Cardiac fibroblast (primary cell): ENCODE measurements at regions not wholly inside any gene's neighbourhood (a gene's known extent, or its start where the extent isn't known, plus 50 kb on each side); places are given as distances from the start of the nearest gene placed in this dataset.

Source experiments
- DNase-seq, 2 donors: peaks; one replicate each; pipeline versions ENCODE4 v3.0.0 to v3.0.0-alpha.2; 2010; ENCODE audit warnings: low read depth in 2 of 2
- H3K4me3 ChIP-seq, 2 donors: replicated peaks in 1 of 2; 1 replicate in 1 of 2; 2 replicates in 1 of 2; pipeline ENCODE4 v1.5.1; 2011; ENCODE audit warnings: low read depth in 2 of 2, low read length in 2 of 2, mild to moderate bottlenecking in 2 of 2, moderate library complexity in 1 of 2
- CTCF ChIP-seq: IDR thresholded peaks from one replicate; pipeline ENCODE4 v1.5.1; 2011; ENCODE audit warnings: low read depth, mild to moderate bottlenecking, low read length, inconsistent platforms

GRCh38 chr3:24639481-24640329, 145.1 kb upstream of the THRB start:
- no peak for DNase-seq
- TF ChIP-seq CTCF = no peak
- no peak overlapping the region for H3K4me3 ChIP-seq

- peak; percentile 56 to 69 for DNase-seq
- TF ChIP-seq CTCF = peak; percentile 38
- no peak overlapping the region for H3K4me3 ChIP-seq
Measured at GRCh38 chr3:24640330-24640877, 145.8 kb upstream of the THRB start.

GRCh38 chr3:24641628-24642027, 147.0 kb upstream of the THRB start:
- no peak for TF ChIP-seq CTCF
- H3K4me3 ChIP-seq = no peak overlapping the region
- no peak for DNase-seq

GRCh38 chr3:24645047-24645446, 150.4 kb upstream of the THRB start:
- no peak for TF ChIP-seq CTCF
- H3K4me3 ChIP-seq = no peak overlapping the region
- DNase-seq = no peak

- no peak for DNase-seq
- H3K4me3 ChIP-seq = no peak overlapping the region
- no peak for TF ChIP-seq CTCF
Measured at GRCh38 chr3:24646790-24647189, 152.1 kb upstream of the THRB start.

- DNase-seq = no peak
- H3K4me3 ChIP-seq = no peak overlapping the region
- TF ChIP-seq CTCF = no peak
Measured at GRCh38 chr3:24648063-24648462, 153.4 kb upstream of the THRB start.
